Stimulated activated memory B cell treated with anti-CD40 and anti-IgM and Interleukin-4, amounts not matched to agents 10 μg/mL and 1 μg/mL and 100 μg/mL, for 72 hours (primary cell): ENCODE measurements at regions not wholly inside any gene's neighbourhood (a gene's known extent, or its start where the extent isn't known, plus 50 kb on each side); places are given as distances from the start of the nearest gene placed in this dataset.
"Not testable (repeated sequence)": the region's sequence is repeated elsewhere in the genome, so short reads cannot be mapped to it uniquely, and the experiment has no call there.

Source experiments
- ATAC-seq: fragments of 150-1000 bp; cut with Tn5 transposase; 2 replicates; pipeline ENCODE4 v1.10.0; 2021
- H3K27ac Mint-ChIP-seq: one replicate; pipeline ENCODE4 v1.8.0; 2022; ENCODE audit warnings: mild to moderate bottlenecking, mixed read lengths
- H3K27me3 Mint-ChIP-seq: one replicate; pipeline ENCODE4 v1.8.0; 2022; ENCODE audit warnings: mixed read lengths
- H3K36me3 Mint-ChIP-seq: one replicate; pipeline ENCODE4 v1.8.0; 2022; ENCODE audit warnings: mixed read lengths
- H3K4me1 Mint-ChIP-seq: one replicate; pipeline ENCODE4 v1.8.0; 2022; ENCODE audit warnings: mixed read lengths
- H3K4me3 Mint-ChIP-seq: one replicate; pipeline ENCODE4 v1.8.0; 2022; ENCODE audit warnings: mild to moderate bottlenecking, moderate library complexity, mixed read lengths
- H3K9me3 Mint-ChIP-seq: one replicate; pipeline ENCODE4 v1.8.0; 2022; ENCODE audit warnings: mixed read lengths

DNA sequence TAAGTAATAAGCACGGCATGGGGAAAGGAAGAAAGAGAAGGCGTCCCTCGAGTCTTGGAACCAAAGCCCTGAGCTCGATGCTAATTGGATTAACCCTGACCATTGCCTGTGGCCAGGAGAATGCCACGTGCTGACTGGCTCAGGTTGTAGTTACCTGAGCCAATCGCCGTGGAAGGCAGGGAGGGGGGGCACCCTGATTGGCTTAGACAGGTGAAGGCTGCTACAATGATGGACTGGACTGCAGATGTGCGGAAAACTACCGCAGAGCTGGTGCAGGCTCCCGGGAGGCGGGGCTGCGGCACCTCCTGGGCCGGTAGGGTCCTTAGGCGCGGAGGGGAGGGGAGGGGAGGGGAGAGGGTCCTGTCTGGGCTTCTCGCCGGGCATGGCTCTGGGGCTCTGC, 121.3 kb downstream of the TFAP2C start:
- Mint-ChIP-seq H3K27ac (no peak overlapping the region), H3K36me3 (no peaks in the 10 kb centered on the region), H3K9me3 (no peaks in the 10 kb centered on the region), H3K27me3 (peaks cover 17% of the 10 kb centered on the region), H3K4me3 (no peak overlapping the region), H3K4me1 (no peaks in the 10 kb centered on the region)
- no peak for ATAC-seq

DNA sequence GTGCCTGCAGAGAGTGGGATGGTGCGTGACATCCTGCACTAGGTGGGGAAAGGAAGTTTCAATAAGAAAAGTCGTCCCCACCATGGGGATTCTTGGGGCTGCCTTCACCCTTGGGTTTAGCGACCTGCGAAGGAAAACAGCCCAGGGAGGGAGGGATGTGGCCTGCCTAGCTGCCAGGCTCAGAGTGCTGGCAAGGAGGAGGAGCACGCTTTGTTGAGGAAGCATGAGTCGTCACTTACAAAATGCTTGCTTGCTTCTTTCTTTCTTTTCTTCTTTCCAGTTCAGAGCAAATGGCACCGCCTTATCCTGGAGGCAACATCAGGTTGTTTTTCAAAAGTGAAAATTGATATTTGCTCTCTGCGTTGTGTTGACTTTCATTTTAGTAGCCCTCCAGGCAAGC, 123.2 kb downstream of the TFAP2C start:
- peaks cover 17% of the 10 kb centered on the region for H3K27me3 Mint-ChIP-seq

DNA sequence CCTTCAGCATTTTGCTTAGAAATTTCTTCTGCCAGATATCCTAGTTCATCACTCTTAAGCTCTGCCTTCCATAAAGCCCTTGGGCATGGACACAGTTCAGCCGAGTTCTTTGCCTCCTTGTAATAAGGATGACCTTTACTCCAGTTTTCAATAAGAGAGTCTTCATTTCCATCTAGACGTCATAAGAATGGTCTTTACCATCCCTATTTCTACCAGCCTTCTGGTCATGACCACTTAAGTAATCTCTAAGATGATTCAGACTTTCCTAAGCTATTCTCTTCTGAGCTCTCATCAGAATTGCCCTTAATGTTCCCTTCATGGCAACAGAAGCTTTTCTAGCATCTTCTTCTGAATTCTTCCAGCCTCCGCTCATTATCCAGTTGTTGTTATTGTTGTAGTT, 126.1 kb downstream of the TFAP2C start:
- H3K27ac Mint-ChIP-seq, result no peak overlapping the region
- H3K4me1 Mint-ChIP-seq, result no peaks in the 10 kb centered on the region
- H3K27me3 Mint-ChIP-seq, result peaks cover 3% of the 10 kb centered on the region
- H3K4me3 Mint-ChIP-seq, result no peak overlapping the region
- ATAC-seq, result no peak
- no peaks in the 10 kb centered on the region for H3K36me3 Mint-ChIP-seq
- H3K9me3 Mint-ChIP-seq, result peaks cover 4% of the 10 kb centered on the region

More for the DNA sequence above, 123.2 kb downstream of the TFAP2C start:
- ATAC-seq, result no peak
- Mint-ChIP-seq H3K27ac (no peak overlapping the region), H3K36me3 (no peaks in the 10 kb centered on the region), H3K4me3 (no peak overlapping the region), H3K4me1 (no peaks in the 10 kb centered on the region), H3K9me3 (no peaks in the 10 kb centered on the region)

DNA sequence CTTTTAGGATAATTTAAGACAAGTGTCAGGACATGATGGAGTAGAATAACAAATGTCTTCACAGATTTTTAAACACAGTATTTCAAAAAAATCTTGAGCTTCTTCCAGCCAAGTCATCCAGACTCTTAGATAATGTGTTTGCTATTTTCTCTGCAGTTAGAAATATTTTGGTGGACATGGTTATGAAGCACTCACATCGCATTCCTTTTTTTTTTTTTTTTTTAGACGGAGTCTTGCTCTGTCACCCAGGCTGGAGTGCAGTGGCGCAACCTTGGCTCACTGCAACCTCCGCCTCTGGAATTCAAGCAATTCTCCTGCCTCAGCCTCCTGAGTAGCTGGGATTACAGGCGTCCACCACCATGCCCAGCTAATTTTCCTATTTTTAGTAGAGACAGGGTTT, 127.6 kb downstream of the TFAP2C start:
- H3K4me3 Mint-ChIP-seq, H3K36me3 Mint-ChIP-seq, ATAC-seq, H3K4me1 Mint-ChIP-seq, H3K9me3 Mint-ChIP-seq, H3K27ac Mint-ChIP-seq, H3K27me3 Mint-ChIP-seq: not testable (repeated sequence)

DNA sequence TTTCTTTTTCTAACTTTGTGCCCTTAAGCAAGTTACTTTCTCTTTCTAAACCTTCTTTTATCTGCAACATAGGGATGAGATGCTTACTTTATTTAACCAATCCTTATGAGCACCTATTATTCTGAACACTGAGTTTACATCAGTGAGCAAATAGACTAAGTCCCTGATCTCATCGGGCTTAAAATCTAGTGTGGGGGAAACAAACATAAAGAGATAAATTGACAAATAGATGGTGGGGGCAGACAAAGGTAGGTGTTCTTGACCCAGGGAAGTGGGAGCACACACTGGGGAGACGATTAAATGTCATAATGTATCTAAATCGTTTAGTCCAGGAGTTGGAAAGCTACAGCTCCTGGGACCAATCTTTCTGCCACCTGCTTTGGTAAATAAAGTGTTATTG, 129.6 kb downstream of the TFAP2C start:
- no peaks in the 10 kb centered on the region for H3K4me1 Mint-ChIP-seq

DNA sequence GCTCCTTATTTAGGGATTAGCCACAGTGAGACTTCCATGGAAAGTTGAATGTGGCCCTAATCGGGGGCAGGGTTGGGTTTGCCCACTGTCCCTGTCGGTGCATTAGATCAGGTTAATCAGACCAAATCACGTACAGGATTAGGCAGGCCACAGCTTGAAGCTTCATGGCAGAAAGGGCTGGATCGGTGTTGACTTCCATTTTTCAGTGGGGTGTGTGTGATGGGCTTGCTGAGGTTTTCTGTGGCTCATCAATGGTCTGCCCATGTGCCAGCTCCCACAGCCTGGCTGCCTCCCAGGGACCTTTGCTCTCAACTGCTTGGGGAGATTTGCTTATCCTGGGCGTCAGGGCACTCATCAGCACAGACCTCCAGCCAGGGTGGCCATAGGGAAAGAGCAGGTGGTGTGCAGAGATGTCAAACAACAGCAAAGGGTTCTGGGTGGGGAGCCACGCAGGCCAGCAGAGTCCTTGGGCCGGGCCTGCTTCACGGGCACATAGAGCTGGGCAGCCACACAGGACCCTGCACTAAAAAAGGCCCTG, 130.7 kb downstream of the TFAP2C start:
- Mint-ChIP-seq H3K4me1 (no peaks in the 10 kb centered on the region), H3K4me3 (no peak overlapping the region), H3K27me3 (no peaks in the 10 kb centered on the region), H3K9me3 (peaks cover 6% of the 10 kb centered on the region), H3K36me3 (no peaks in the 10 kb centered on the region), H3K27ac (no peak overlapping the region)
- ATAC-seq, result no peak

More for the DNA sequence above, 129.6 kb downstream of the TFAP2C start:
- Mint-ChIP-seq H3K27ac (no peak overlapping the region), H3K27me3 (no peaks in the 10 kb centered on the region), H3K36me3 (no peaks in the 10 kb centered on the region), H3K9me3 (peaks cover 4% of the 10 kb centered on the region), H3K4me3 (no peak overlapping the region)
- ATAC-seq, result no peak

DNA sequence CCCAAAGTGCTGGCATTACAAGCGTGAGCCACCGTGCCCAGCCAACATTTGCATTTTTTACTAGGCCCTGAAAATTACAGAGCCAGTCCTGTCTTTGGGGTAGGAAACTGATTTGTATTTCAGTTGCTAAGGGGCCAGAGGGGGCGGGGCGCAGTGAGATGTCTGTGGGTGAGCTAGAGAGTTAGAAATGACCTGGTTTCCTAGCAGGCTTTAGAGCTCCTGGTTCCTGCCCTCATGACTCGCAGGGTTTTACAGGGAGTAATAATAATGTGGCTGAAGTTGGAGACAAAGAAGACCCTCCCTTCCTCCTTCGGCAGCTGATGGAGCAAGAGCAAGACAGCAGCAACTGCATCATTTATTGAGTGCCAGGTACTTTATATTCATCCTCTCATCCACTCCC, 131.5 kb downstream of the TFAP2C start:
- ATAC-seq, result no peak
- no peak overlapping the region for H3K27ac Mint-ChIP-seq
- no peaks in the 10 kb centered on the region for H3K36me3 Mint-ChIP-seq
- H3K4me1 Mint-ChIP-seq, result no peaks in the 10 kb centered on the region
- no peaks in the 10 kb centered on the region for H3K27me3 Mint-ChIP-seq
- peaks cover 6% of the 10 kb centered on the region for H3K9me3 Mint-ChIP-seq
- H3K4me3 Mint-ChIP-seq, result no peak overlapping the region

DNA sequence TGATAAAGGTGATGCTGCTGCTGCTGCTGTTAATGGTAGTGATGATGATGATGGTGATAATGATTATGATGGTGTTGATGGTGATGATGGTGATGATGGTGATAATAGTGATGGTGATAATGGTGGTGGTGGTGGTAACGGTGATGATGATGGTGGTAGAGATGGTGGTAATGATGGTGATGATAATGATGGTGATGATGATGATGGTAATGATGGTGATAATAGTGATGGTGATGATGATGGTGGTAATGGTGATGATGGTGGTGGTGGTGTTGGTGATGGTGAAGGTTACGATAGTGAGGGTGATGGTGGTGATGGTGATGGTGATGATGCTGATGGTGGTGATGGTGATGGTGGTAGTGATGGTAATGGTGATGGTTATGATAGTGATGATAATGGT, 132.3 kb downstream of the TFAP2C start:
- Mint-ChIP-seq H3K9me3 (peaks cover 7% of the 10 kb centered on the region), H3K27ac (no peak overlapping the region)
- no peak for ATAC-seq

DNA sequence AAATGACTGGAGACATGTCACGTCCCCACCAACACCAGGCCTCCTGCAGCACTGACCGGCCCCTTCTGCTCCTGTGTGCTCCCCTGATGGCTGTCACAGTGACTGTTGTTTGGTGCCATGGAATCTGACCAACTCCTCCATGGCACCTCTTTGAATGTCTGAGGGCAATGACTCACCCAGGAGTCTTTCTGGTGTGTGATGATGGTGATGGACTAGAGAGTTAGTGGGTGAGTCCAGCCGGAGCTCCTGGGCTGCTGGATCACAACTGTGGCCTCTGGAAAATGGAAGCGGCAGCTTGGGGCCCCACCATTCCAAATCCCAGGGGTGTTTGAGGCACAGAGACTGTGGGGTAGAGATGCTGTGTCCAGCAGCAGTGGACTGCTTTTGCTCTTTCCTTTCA, 133.3 kb downstream of the TFAP2C start:
- no peaks in the 10 kb centered on the region for H3K36me3 Mint-ChIP-seq
- peaks cover 8% of the 10 kb centered on the region for H3K9me3 Mint-ChIP-seq
- H3K4me1 Mint-ChIP-seq, result no peaks in the 10 kb centered on the region
- no peak for ATAC-seq
- no peak overlapping the region for H3K27ac Mint-ChIP-seq
- no peak overlapping the region for H3K4me3 Mint-ChIP-seq
- H3K27me3 Mint-ChIP-seq, result no peaks in the 10 kb centered on the region

More for the DNA sequence above, 132.3 kb downstream of the TFAP2C start:
- H3K4me3 Mint-ChIP-seq, result no peak overlapping the region
- no peaks in the 10 kb centered on the region for H3K36me3 Mint-ChIP-seq
- no peaks in the 10 kb centered on the region for H3K4me1 Mint-ChIP-seq
- no peaks in the 10 kb centered on the region for H3K27me3 Mint-ChIP-seq

DNA sequence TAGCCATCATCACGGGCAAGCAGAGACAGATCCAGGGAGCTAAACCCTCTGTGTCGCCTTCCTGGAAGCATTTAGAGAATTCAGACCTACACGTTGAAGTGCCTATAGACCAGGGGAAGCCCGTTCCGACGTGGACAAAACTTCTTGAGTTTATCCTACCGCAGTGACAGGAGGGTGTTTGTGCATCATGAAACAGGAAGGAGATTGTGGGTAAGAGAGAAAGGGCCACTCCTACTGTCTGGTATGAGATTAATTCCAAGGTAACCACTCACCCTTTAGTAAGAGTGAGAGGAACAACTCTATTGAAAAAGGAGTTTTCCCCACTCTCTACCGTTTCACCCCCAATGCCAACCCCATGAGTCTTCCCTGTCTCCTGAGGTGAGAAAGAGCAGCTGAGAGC, 133.7 kb downstream of the TFAP2C start:
- Mint-ChIP-seq H3K36me3 (no peaks in the 10 kb centered on the region), H3K4me1 (no peaks in the 10 kb centered on the region), H3K27ac (no peak overlapping the region), H3K9me3 (peaks cover 5% of the 10 kb centered on the region), H3K27me3 (no peaks in the 10 kb centered on the region), H3K4me3 (no peak overlapping the region)
- no peak for ATAC-seq

DNA sequence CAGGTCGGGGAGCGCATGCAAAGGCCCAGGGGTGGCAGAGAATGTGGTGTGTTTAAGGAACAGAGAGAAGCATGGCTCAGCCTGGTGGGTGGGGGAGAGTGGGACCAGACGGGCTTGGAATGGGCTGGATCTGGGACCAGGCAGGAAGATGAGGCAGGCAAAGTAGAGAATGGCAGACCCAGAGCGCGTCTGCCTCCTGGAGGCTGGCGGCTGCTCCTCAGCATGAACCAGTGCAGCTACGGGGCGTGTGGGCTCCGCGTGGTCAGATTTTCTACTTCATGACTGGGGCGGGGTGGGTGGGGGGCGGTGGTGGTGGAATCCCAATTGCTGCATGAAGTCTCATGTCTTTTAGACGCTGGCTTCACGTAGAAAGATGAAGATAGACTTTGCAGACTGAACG, 135.6 kb downstream of the TFAP2C start:
- no peak overlapping the region for H3K27ac Mint-ChIP-seq
- H3K27me3 Mint-ChIP-seq, result no peaks in the 10 kb centered on the region
- ATAC-seq, result no peak
- peaks cover 8% of the 10 kb centered on the region for H3K9me3 Mint-ChIP-seq
- H3K4me3 Mint-ChIP-seq, result no peak overlapping the region
- no peaks in the 10 kb centered on the region for H3K4me1 Mint-ChIP-seq
- H3K36me3 Mint-ChIP-seq, result no peaks in the 10 kb centered on the region

DNA sequence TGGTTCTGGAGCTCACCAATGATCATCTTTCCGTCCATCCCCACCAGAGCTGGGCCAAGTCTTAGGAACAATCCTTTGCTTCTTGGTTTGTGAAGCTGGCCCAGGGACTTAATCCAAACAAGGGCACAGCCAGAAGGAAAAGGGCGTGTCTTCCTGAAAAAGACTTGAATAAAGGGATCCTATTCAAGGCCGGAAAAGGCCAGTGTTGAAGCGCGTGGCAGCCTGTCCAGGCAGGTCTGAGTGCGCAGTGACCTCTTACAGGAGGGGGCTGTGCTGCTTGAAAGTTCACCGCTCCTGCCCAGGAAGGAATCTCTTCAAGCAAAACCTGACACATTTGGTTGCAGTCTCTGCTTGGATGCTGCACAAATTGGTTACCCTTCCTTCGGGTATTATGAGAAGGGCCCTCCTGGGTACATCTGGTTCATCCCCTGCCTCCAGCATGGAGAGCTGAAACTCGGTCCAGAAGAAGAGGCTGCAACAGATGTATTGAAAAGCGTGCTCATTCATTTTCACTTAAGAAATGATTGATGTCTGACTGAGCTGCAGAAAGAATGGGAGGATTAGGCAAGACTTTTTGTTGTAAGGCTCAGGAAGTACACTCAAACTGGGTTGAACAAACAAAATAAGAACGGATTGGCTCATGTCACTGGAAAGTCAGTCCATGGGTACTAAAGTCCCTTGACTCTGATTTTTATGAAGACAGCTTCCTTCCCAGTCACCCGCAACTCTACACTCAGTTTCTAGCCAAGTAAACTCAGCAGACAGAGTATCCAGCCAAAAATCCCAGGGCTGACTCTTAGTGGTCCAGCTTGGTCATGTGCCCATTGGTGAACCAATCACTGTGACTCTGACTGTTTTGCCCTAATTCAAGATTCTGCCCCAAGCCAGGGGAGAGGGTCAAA, 136.3 kb downstream of the TFAP2C start:
- no peak for ATAC-seq
- Mint-ChIP-seq H3K36me3 (no peaks in the 10 kb centered on the region), H3K4me3 (no peak overlapping the region), H3K27ac (no peak overlapping the region), H3K4me1 (no peaks in the 10 kb centered on the region), H3K27me3 (no peaks in the 10 kb centered on the region), H3K9me3 (peaks cover 8% of the 10 kb centered on the region)

DNA sequence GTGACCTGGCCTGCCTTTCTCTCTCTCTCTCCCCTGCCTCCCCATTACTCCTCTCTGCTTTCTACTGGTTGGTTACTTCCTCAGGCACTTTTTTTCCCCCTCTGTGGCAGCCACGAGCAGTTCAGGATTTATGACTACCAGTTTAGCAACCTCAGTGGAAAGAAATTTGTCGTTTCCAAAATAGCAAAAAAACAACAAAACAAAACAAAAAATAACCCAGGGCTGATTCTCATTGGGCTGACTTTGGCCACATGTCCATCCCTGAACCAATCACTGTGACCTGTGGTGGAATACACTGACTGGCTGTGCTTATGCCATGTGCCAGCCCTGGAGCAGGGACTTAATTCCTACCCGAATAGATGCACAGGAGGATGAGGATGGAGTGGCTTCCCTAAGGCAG, 137.4 kb downstream of the TFAP2C start:
- Mint-ChIP-seq H3K27ac (no peak overlapping the region), H3K27me3 (no peaks in the 10 kb centered on the region), H3K9me3 (peaks cover 8% of the 10 kb centered on the region), H3K4me3 (no peak overlapping the region), H3K4me1 (no peaks in the 10 kb centered on the region), H3K36me3 (no peaks in the 10 kb centered on the region)
- ATAC-seq, result no peak

DNA sequence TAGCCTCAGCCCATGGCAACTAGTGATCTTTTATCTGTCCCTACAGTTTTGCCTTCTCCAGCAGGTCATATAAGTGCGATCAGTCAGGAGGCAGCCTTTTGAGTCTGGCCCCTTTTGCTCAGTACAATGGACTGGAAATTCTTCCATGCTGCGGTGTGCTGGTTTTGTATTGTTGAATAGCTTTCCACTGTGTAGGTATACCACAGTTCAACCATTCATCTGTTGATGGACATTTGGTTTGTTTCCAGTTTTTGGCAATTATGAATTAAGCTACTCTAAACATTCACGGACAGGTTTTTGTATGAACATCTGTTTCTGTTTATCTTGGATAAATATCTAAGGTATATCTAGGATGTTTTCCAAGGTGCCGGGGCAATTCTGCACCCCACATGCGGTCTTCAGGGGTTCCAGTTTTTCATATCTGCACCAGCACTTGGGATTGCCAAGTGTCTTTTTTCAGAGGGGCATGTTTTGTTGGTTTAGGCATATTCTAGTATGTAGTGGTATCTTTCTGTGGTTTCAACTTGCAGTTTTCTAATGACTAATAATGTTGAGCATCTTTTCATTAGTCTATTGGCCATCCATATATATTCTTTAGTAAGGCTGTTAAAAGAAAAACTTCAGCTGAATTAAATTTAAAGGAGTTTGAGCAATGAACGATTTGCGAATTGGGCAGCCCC, 141.0 kb downstream of the TFAP2C start:
- no peaks in the 10 kb centered on the region for H3K4me1 Mint-ChIP-seq
- no peak overlapping the region for H3K27ac Mint-ChIP-seq

DNA sequence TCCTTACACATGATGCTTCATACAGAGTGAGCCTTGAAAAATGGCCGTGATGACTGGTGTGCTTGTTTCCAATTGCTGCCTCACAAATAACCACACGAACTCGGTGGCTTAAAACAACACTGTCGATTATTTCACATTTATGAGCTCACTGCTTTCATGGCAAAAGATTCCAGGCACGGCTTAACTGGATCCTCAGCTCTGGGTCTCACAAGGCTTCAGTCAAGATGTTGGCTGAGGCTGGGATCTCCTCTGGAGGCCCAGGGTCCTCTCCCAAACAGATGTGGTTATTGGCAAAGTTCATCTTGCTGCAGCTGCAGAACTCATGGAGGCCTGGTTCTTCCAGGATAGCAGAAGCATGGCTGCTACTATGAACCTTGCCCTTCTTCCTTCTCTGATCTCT, 144.6 kb downstream of the TFAP2C start:
- H3K27ac Mint-ChIP-seq, result no peak overlapping the region
- H3K27me3 Mint-ChIP-seq, result no peaks in the 10 kb centered on the region
- no peaks in the 10 kb centered on the region for H3K36me3 Mint-ChIP-seq
- no peak overlapping the region for H3K4me3 Mint-ChIP-seq
- H3K9me3 Mint-ChIP-seq, result peaks cover under 1% of the 10 kb centered on the region
- ATAC-seq, result no peak
- H3K4me1 Mint-ChIP-seq, result no peaks in the 10 kb centered on the region

More for the DNA sequence above, 141.0 kb downstream of the TFAP2C start:
- ATAC-seq, result no peak
- H3K27me3 Mint-ChIP-seq, result no peaks in the 10 kb centered on the region
- no peak overlapping the region for H3K4me3 Mint-ChIP-seq
- H3K36me3 Mint-ChIP-seq, result no peaks in the 10 kb centered on the region
- peaks cover 5% of the 10 kb centered on the region for H3K9me3 Mint-ChIP-seq

DNA sequence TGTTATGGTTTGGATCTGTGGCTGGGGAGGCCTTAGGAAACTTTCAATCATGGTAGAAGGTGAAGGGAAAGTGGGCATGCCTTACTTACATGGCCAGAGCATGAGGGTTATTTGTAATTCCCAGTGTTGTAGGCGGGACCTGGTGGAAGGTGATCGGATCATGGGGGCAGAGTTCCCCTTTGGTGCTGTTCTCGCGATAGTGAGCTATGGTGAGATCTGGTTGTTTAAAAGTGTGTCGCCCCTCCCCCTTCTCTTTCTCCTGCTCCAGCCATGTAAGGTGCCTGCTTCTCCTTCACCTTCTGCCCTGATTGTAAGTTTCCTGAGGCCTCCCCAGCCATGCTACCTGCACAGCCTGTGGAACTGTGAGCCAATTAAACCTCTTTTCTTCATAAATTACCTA, 145.8 kb downstream of the TFAP2C start:
- Mint-ChIP-seq H3K4me1 (no peaks in the 10 kb centered on the region), H3K4me3 (no peak overlapping the region), H3K27ac (no peak overlapping the region), H3K27me3 (no peaks in the 10 kb centered on the region), H3K9me3 (no peaks in the 10 kb centered on the region), H3K36me3 (no peaks in the 10 kb centered on the region)
- no peak for ATAC-seq
